HCT116 (cell line): ENCODE measurements at regions not wholly inside any gene's neighbourhood (a gene's known extent, or its start where the extent isn't known, plus 50 kb on each side); places are given as distances from the start of the nearest gene placed in this dataset.

Experiments used
- ATAC-seq: fragments of 200-7000 bp; cut with Tn5 transposase; 2 replicates; pipeline ENCODE4 v1.9.1; 2020; ENCODE audit warnings: mild to moderate bottlenecking, moderate library complexity
- BruUV-seq: library from RNA; stranded (reverse); fragments of 400-500 nt; replicated peaks from 2 replicates; lab custom pipeline; 2021; lab: Mats Ljungman, UMichigan
- CTCF ChIA-PET: fragments of 300-600 bp; sonication (Branson Sonifier 250); formaldehyde crosslinking; loops from one replicate; lab custom pipeline; 2021; ENCODE audit warnings: antibody characterized with exemption; lab: Charles Lee
- POLR2A ChIA-PET: fragments of 300-600, 350-600 bp; sonication (Branson Sonifier 250); formaldehyde crosslinking; loops from one replicate; lab custom pipeline; 2021; ENCODE audit warnings: antibody characterized with exemption; lab: Charles Lee
- RAD21 ChIA-PET, 2 experiments: fragments of 300-600 bp; sonication (Branson Sonifier 250); formaldehyde crosslinking; loops; one replicate each; lab custom pipeline; 2023; ENCODE audit warnings: low total read pairs in 2 of 2; ENCODE audit not compliant: uncharacterized antibody in 2 of 2, unreplicated experiment in 2 of 2, low non-redundant PET in 1 of 2; lab: Charles Lee
- DNase-seq: peaks from one replicate; pipeline ENCODE4 v3.0.0-alpha.2; 2010; ENCODE audit warnings: low read depth, low spot score
- H2AFZ ChIP-seq: fragments of 200-600 bp; shearing (Covaris generic), sonication (generic); 2 replicates; pipeline ENCODE4 v1.6.1; 2017; ENCODE audit warnings: low read depth, mixed run types, mixed read lengths, antibody characterized with exemption, low read length; ENCODE audit not compliant: poor library complexity, severe bottlenecking
- H3K27ac ChIP-seq: 2 replicates; pipeline ENCODE4 v1.5.1; 2012; ENCODE audit warnings: low read depth, low read length
- H3K27me3 ChIP-seq: fragments of 200-600 bp; sonication (generic); 2 replicates; pipeline ENCODE4 v1.6.1; 2016; ENCODE audit warnings: mixed run types, low read length, mixed read lengths; ENCODE audit not compliant: insufficient read depth
- H3K36me3 ChIP-seq, 2 experiments: fragments of 200-500 bp in 1 of 2; fragments of 200-600 bp in 1 of 2; sonication (Bioruptor generic) in 1 of 2; sonication (generic) in 1 of 2; 2 replicates each; pipeline versions ENCODE4 v1.5.1 to v1.6.1; 2014 to 2016; ENCODE audit warnings: low read length in 2 of 2, inconsistent platforms in 1 of 2, mixed read lengths in 1 of 2, mixed run types in 1 of 2; ENCODE audit not compliant: insufficient read depth in 2 of 2, control insufficient read depth in 1 of 2
- H3K4me1 ChIP-seq, 2 experiments: fragments of 200-600 bp in 1 of 2; sonication (generic) in 1 of 2; 2 replicates each; pipeline versions ENCODE4 v1.5.1 to v1.6.1; 2012 to 2017; ENCODE audit warnings: low read length in 2 of 2, inconsistent platforms in 1 of 2, mild to moderate bottlenecking in 1 of 2, mixed read lengths in 1 of 2, mixed run types in 1 of 2, moderate library complexity in 1 of 2; ENCODE audit not compliant: insufficient read depth in 2 of 2, control insufficient read depth in 1 of 2
- H3K4me2 ChIP-seq: fragments of 200-600 bp; sonication (generic); 2 replicates; pipeline ENCODE4 v1.6.1; 2017; ENCODE audit warnings: mixed run types, low read length, mixed read lengths
- H3K4me3 ChIP-seq, 2 experiments: fragments of 200-600 bp in 1 of 2; sonication (generic) in 1 of 2; replicated peaks in 1 of 2; 2 replicates each; pipeline ENCODE4 v1.5.1; 2011 to 2016; ENCODE audit warnings: low read length in 2 of 2, control low read depth in 1 of 2, low read depth in 1 of 2, mild to moderate bottlenecking in 1 of 2, mixed read lengths in 1 of 2, mixed run types in 1 of 2
- H3K79me2 ChIP-seq: fragments of 200-600 bp; sonication (generic); 2 replicates; pipeline ENCODE4 v1.6.1; 2017; ENCODE audit warnings: mild to moderate bottlenecking, mixed run types, low read length, moderate library complexity, mixed read lengths; ENCODE audit not compliant: insufficient read depth
- H3K9ac ChIP-seq: fragments of 200-600 bp; sonication (generic); 2 replicates; pipeline ENCODE4 v1.6.1; 2016; ENCODE audit warnings: low read length, mixed read lengths
- H3K9me2 ChIP-seq: fragments of 200-600 bp; sonication (generic), shearing (Covaris generic); 2 replicates; pipeline ENCODE4 v1.6.1; 2017; ENCODE audit warnings: mixed run types, mild to moderate bottlenecking, moderate library complexity; ENCODE audit not compliant: insufficient read depth
- H3K9me3 ChIP-seq, 2 experiments: fragments of 200-500 bp in 1 of 2; fragments of 200-600 bp in 1 of 2; sonication (Bioruptor generic) in 1 of 2; sonication (generic) in 1 of 2; 2 replicates each; pipeline ENCODE4 v1.6.1; 2014 to 2017; ENCODE audit warnings: low read length in 2 of 2, mixed read lengths in 2 of 2, inconsistent platforms in 1 of 2, low read depth in 1 of 2, mild to moderate bottlenecking in 1 of 2, mixed run types in 1 of 2, moderate library complexity in 1 of 2; ENCODE audit not compliant: control insufficient read depth in 1 of 2, insufficient read depth in 1 of 2
- H4K20me1 ChIP-seq: fragments of 200-600 bp; sonication (generic), shearing (Covaris generic); 2 replicates; pipeline ENCODE4 v1.6.1; 2017; ENCODE audit warnings: mixed run types, mild to moderate bottlenecking, moderate library complexity; ENCODE audit not compliant: insufficient read depth
- CEBPB ChIP-seq: IDR thresholded peaks from 2 replicates; pipeline ENCODE4 v1.6.1; 2012; ENCODE audit warnings: low read depth
- EGR1 ChIP-seq: IDR thresholded peaks from 2 replicates; pipeline ENCODE4 v1.6.1; 2012; ENCODE audit warnings: low read depth
- ELF1 ChIP-seq: IDR thresholded peaks from 2 replicates; pipeline ENCODE4 v1.6.1; 2012; ENCODE audit warnings: low read depth, borderline replicate concordance
- EZH2 ChIP-seq: fragments of 200-600 bp; sonication (generic); IDR thresholded peaks from 2 replicates; pipeline ENCODE4 v1.6.1; 2017; ENCODE audit warnings: antibody characterized with exemption, mixed run types
- FOSL1 ChIP-seq: IDR thresholded peaks from 2 replicates; pipeline ENCODE4 v1.6.1; 2012; ENCODE audit warnings: low read depth
- JUND ChIP-seq: IDR thresholded peaks from 2 replicates; pipeline ENCODE4 v1.6.1; 2012
- POLR2AphosphoS5 ChIP-seq: IDR thresholded peaks from 2 replicates; pipeline ENCODE4 v1.6.1; 2011; ENCODE audit warnings: mild to moderate bottlenecking, low read depth, low read length, moderate library complexity
- RAD21 ChIP-seq: IDR thresholded peaks from 2 replicates; pipeline ENCODE4 v1.6.1; 2012; ENCODE audit warnings: low read depth, mild to moderate bottlenecking
- SIN3A ChIP-seq: IDR thresholded peaks from 2 replicates; pipeline ENCODE4 v1.6.1; 2012; ENCODE audit warnings: low read depth
- TCF7L2 ChIP-seq: IDR thresholded peaks from 2 replicates; pipeline ENCODE4 v1.7.0; 2011; ENCODE audit warnings: borderline replicate concordance, inconsistent platforms; ENCODE audit not compliant: insufficient read depth, insufficient read length; ENCODE audit errors: extremely low read depth
- YY1 ChIP-seq: IDR thresholded peaks from 2 replicates; pipeline ENCODE4 v1.6.1; 2011; ENCODE audit warnings: low read length, low read depth, moderate library complexity, mild to moderate bottlenecking; ENCODE audit not compliant: insufficient replicate concordance; ENCODE audit errors: extremely low read depth
- ZFX ChIP-seq: fragments of 450-650 bp; IDR thresholded peaks from 2 replicates; pipeline ENCODE4 v1.6.1; 2017
- ZNF274 ChIP-seq: fragments of 200-500 bp; sonication (Bioruptor generic); IDR thresholded peaks from 2 replicates; pipeline ENCODE4 v1.6.1; 2014; ENCODE audit warnings: mild to moderate bottlenecking, low read depth, low read length, inconsistent platforms
- intact Hi-C: fragments of 100-400 bp; cut with micrococcal nuclease; formaldehyde crosslinking; loops from 2 replicates; pipeline ENCODE4 v1.10.0; 2022
- TF ChIP-seq, protein P1 (sequence below), 3 experiments: fragments of 200-600 bp in 1 of 3; sonication (generic) in 1 of 3; IDR thresholded peaks in 2 of 3; conservative IDR thresholded peaks in 1 of 3; 2 replicates each; pipeline ENCODE4 v1.5.1; 2012 to 2017; ENCODE audit warnings: low read depth in 2 of 3, low read length in 2 of 3, antibody characterized with exemption in 1 of 3, borderline replicate concordance in 1 of 3, control low read depth in 1 of 3, mild to moderate bottlenecking in 1 of 3, mixed read lengths in 1 of 3, mixed run types in 1 of 3, moderate library complexity in 1 of 3; ENCODE audit not compliant: insufficient read depth in 1 of 3
- TF ChIP-seq, protein P2 (sequence below): IDR thresholded peaks from 2 replicates; pipeline ENCODE4 v1.6.1; 2012
- TF ChIP-seq, protein P3 (sequence below): IDR thresholded peaks from 2 replicates; pipeline ENCODE4 v1.6.1; 2012; ENCODE audit warnings: low read depth

DNA sequence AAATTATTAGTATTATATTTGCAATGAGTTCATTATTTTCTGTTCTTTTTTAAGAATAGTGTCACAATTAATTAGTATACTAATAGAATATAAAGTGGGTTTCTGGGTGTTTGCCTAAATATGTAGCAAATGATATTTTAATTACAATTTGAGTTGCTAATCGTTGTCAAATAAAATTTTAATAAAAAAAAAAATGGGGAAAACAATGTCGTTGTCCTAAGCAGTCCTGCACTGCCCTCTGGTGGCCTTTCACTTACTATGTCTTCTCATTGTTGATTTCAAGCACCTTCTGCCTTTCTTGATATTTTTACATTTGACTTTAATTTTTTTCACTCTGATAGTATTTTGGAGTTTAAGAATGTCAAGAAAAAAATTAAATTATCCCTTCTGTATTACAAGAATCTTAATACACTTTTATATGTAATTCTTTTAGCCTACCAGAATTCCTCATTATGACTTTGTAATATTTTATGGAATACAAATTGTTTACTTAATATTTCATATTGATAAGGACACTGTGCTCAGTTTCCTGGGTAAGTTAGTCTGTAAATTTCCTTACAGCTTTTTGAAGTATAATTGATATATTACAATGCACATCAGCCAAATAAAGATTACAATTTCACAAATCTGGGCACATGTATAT lies 104.5 kb upstream of the FMN2 start:
- Histone ChIP-seq H3K27me3 (no peaks in the 10 kb centered on the region), H3K36me3 (no peaks in the 10 kb centered on the region), H3K9me3 (no peaks in the 10 kb centered on the region; a peak in 1 of 4 replicates), H3K27ac (no peak overlapping the region), H3K9ac (no peak overlapping the region), H4K20me1 (no peaks in the 10 kb centered on the region), H3K4me1 (no peaks in the 10 kb centered on the region), H3K4me3 (no peak overlapping the region), H3K9me2 (no peaks in the 10 kb centered on the region), H2AFZ (no peak overlapping the region), H3K79me2 (no peaks in the 10 kb centered on the region), H3K4me2 (no peak overlapping the region)
- intact Hi-C loops: no loop called here
- ChIA-PET CTCF (no interaction called here), POLR2A (no interaction called here), RAD21 (no interaction called here)
- ATAC-seq (no peak), DNase-seq (peak; percentile 15)
- TF ChIP-seq EZH2 (no peak), TCF7L2 (no peak), POLR2AphosphoS5 (no peak), ZFX (no peak), ZNF274 (no peak), EGR1 (no peak), CEBPB (no peak), JUND (no peak), ELF1 (no peak), FOSL1 (no peak), YY1 (no peak), RAD21 (peak; percentile 40; the same call in 1 of the 2 replicates), SIN3A (no peak)
- TF ChIP-seq, protein P1, sequence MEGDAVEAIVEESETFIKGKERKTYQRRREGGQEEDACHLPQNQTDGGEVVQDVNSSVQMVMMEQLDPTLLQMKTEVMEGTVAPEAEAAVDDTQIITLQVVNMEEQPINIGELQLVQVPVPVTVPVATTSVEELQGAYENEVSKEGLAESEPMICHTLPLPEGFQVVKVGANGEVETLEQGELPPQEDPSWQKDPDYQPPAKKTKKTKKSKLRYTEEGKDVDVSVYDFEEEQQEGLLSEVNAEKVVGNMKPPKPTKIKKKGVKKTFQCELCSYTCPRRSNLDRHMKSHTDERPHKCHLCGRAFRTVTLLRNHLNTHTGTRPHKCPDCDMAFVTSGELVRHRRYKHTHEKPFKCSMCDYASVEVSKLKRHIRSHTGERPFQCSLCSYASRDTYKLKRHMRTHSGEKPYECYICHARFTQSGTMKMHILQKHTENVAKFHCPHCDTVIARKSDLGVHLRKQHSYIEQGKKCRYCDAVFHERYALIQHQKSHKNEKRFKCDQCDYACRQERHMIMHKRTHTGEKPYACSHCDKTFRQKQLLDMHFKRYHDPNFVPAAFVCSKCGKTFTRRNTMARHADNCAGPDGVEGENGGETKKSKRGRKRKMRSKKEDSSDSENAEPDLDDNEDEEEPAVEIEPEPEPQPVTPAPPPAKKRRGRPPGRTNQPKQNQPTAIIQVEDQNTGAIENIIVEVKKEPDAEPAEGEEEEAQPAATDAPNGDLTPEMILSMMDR (IDR thresholded peaks at IDR 0.05 in 2 of 3, conservative IDR thresholded peaks at IDR 0.05 in 1 of 3; ENCODE audit: borderline replicate concordance in 1 of 3, insufficient read depth in 1 of 3, low read depth in 2 of 3, low read length in 2 of 3): peak; percentile 19 to 57 (median 46); a peak in 4 of 6 replicates
- TF ChIP-seq, protein P2, sequence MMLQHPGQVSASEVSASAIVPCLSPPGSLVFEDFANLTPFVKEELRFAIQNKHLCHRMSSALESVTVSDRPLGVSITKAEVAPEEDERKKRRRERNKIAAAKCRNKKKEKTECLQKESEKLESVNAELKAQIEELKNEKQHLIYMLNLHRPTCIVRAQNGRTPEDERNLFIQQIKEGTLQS: no peak
- TF ChIP-seq, protein P3, sequence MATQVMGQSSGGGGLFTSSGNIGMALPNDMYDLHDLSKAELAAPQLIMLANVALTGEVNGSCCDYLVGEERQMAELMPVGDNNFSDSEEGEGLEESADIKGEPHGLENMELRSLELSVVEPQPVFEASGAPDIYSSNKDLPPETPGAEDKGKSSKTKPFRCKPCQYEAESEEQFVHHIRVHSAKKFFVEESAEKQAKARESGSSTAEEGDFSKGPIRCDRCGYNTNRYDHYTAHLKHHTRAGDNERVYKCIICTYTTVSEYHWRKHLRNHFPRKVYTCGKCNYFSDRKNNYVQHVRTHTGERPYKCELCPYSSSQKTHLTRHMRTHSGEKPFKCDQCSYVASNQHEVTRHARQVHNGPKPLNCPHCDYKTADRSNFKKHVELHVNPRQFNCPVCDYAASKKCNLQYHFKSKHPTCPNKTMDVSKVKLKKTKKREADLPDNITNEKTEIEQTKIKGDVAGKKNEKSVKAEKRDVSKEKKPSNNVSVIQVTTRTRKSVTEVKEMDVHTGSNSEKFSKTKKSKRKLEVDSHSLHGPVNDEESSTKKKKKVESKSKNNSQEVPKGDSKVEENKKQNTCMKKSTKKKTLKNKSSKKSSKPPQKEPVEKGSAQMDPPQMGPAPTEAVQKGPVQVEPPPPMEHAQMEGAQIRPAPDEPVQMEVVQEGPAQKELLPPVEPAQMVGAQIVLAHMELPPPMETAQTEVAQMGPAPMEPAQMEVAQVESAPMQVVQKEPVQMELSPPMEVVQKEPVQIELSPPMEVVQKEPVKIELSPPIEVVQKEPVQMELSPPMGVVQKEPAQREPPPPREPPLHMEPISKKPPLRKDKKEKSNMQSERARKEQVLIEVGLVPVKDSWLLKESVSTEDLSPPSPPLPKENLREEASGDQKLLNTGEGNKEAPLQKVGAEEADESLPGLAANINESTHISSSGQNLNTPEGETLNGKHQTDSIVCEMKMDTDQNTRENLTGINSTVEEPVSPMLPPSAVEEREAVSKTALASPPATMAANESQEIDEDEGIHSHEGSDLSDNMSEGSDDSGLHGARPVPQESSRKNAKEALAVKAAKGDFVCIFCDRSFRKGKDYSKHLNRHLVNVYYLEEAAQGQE: no peak
- no TSS peak for BruUV-seq
